ENCODE measurements at regions not wholly inside any gene's neighbourhood (a gene's known extent, or its start where the extent isn't known, plus 50 kb on each side); places are given as distances from the start of the nearest gene placed in this dataset.

DNA sequence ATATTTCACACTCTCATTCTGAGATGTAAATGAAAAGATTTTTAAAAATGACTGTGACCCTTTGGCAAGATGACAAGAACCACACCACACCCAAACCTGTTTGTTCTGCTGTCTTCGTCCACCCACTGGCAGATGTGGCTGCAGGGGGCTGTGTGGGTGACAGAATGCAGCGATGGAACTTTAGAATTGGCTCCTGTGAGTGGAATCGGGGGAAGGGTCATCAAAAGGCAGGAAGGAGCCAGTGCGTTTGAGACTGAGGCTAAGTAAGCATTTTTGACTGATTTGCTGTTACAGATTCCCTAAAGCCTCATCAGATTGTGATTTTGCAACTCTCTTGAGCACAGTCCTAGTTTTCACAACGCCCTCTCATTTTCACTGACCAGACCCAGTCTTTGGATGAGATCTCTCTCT lies 111.2 kb upstream of the ADGRL2 start:
- Mint-ChIP-seq H3K4me1 (ENCODE audit: low read depth, unreplicated experiment) (no peaks in the 10 kb centered on the region), H3K4me3 (ENCODE audit: unreplicated experiment) (no peak overlapping the region), H3K9me3 (ENCODE audit: unreplicated experiment) (peaks cover 11% of the 10 kb centered on the region), H3K36me3 (ENCODE audit: insufficient read depth, unreplicated experiment) (no peaks in the 10 kb centered on the region), H3K27ac (ENCODE audit: unreplicated experiment) (no peak overlapping the region), H3K27me3 (ENCODE audit: insufficient read depth, unreplicated experiment) (no peaks in the 10 kb centered on the region)
- intact Hi-C loops (cut with micrococcal nuclease; ENCODE audit: unreplicated experiment): no loop called here
- no peaks in the 10 kb centered on the region for H3K36me3 ChIP-seq (ENCODE audit: control insufficient read depth, insufficient read depth, low read length)
- no TSS peak for BruUV-seq (replicated peaks)
- ChIA-PET CTCF (no interaction called here), POLR2A (no interaction called here)
- no peak for DNase-seq
- no peak for TF ChIP-seq CTCF (IDR thresholded peaks at IDR 0.05; ENCODE audit: insufficient read depth in 1 of 2, low read depth in 1 of 2, low read length in 1 of 2, severe bottlenecking in 1 of 2, unreplicated experiment in 1 of 2)
- H3K27me3 ChIP-seq (replicated peaks; ENCODE audit: control insufficient read depth, insufficient read depth, low read length): no peaks in the 10 kb centered on the region
- H3K4me3 ChIP-seq (ENCODE audit: low read depth, low read length): no peak overlapping the region
- no peaks in the 10 kb centered on the region for H3K9me3 ChIP-seq
- H3K4me1 ChIP-seq: no peaks in the 10 kb centered on the region

DNA sequence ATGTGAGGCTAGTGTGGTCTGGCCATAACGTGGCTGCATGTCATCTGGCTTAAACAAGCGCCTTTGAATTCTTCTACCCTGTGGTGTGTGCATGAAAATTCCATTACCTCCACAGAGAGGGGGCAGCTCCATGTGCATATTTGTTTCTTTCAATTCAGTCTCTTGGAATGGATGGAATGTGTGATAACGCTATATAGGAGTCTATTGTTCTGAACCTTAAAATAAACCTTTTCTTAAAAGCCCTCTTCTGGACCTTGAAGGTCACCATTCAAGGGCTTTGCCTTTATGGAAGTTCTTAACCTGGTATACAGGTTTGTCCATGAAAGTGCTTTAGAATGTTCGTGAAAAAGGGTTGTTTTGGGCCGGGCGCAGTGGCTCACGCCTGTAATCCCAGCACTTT lies 118.2 kb upstream of the ADGRL2 start:
- BruUV-seq (replicated peaks): no TSS peak
- Mint-ChIP-seq H3K4me1 (ENCODE audit: low read depth, unreplicated experiment) (peaks cover 16% of the 10 kb centered on the region), H3K4me3 (ENCODE audit: unreplicated experiment) (no peak overlapping the region), H3K27ac (ENCODE audit: unreplicated experiment) (peak overlapping the region; percentile 40), H3K36me3 (ENCODE audit: insufficient read depth, unreplicated experiment) (no peaks in the 10 kb centered on the region), H3K9me3 (ENCODE audit: unreplicated experiment) (peaks cover 11% of the 10 kb centered on the region), H3K27me3 (ENCODE audit: insufficient read depth, unreplicated experiment) (no peaks in the 10 kb centered on the region)
- Histone ChIP-seq H3K9me3 (no peaks in the 10 kb centered on the region), H3K27me3 (replicated peaks; ENCODE audit: control insufficient read depth, insufficient read depth, low read length) (no peaks in the 10 kb centered on the region), H3K4me1 (peaks cover 38% of the 10 kb centered on the region), H3K36me3 (ENCODE audit: control insufficient read depth, insufficient read depth, low read length) (no peaks in the 10 kb centered on the region), H3K4me3 (ENCODE audit: low read depth, low read length) (no peak overlapping the region)
- TF ChIP-seq CTCF (IDR thresholded peaks at IDR 0.05; ENCODE audit: insufficient read depth in 1 of 2, low read depth in 1 of 2, low read length in 1 of 2, severe bottlenecking in 1 of 2, unreplicated experiment in 1 of 2): no peak
- CTCF ChIA-PET: no interaction called here
- intact Hi-C loops (cut with micrococcal nuclease; ENCODE audit: unreplicated experiment): no loop called here
- DNase-seq: peak; percentile 17 to 34
- POLR2A ChIA-PET: no interaction called here

DNA sequence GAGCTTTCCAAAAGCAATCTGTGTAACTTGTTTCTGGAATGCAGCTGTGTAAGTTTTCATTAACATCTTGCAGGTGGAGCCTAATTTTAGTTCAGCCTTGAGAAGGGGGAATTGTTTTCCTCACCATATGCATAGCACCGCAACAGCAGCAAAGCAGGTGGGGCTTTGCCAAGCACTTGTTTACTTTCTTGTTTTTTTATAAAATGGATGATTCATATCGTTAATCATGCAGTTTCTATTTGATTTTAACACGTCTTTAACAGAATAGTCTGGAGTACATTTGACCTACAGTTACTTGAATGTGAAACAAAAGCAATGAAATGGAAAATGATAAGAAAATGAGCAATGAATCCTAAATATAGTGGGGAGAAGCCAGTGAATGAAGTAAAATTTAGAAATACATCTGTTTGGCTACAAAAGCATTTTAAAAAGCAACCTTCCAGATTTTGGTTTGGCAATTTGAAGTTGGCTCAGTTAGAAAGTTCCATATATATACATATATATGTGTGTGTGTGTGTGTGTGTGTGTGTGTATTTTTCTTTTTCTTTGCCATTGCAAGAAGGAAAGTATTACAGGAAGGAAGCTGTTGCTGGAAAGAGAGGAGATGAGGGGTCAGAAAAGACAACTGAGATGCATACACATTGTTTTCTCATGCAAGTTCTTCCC lies 119.0 kb upstream of the ADGRL2 start:
- H3K4me1 ChIP-seq: peaks cover 38% of the 10 kb centered on the region
- no peaks in the 10 kb centered on the region for H3K9me3 ChIP-seq
- no peak overlapping the region for H3K4me3 ChIP-seq (ENCODE audit: low read depth, low read length)
- Mint-ChIP-seq H3K9me3 (ENCODE audit: unreplicated experiment) (peaks cover 8% of the 10 kb centered on the region), H3K4me3 (ENCODE audit: unreplicated experiment) (peak overlapping the region; percentile 18), H3K36me3 (ENCODE audit: insufficient read depth, unreplicated experiment) (no peaks in the 10 kb centered on the region), H3K27me3 (ENCODE audit: insufficient read depth, unreplicated experiment) (no peaks in the 10 kb centered on the region), H3K27ac (ENCODE audit: unreplicated experiment) (peak overlapping the region; percentile 40), H3K4me1 (ENCODE audit: low read depth, unreplicated experiment) (peaks cover 16% of the 10 kb centered on the region)
- TF ChIP-seq CTCF (IDR thresholded peaks at IDR 0.05; ENCODE audit: insufficient read depth in 1 of 2, low read depth in 1 of 2, low read length in 1 of 2, severe bottlenecking in 1 of 2, unreplicated experiment in 1 of 2): no peak
- ChIA-PET POLR2A (no interaction called here), CTCF (no interaction called here)
- DNase-seq: no peak
- BruUV-seq (replicated peaks): no TSS peak
- no peaks in the 10 kb centered on the region for H3K27me3 ChIP-seq (replicated peaks; ENCODE audit: control insufficient read depth, insufficient read depth, low read length)
- intact Hi-C loops (cut with micrococcal nuclease; ENCODE audit: unreplicated experiment): no loop called here
- H3K36me3 ChIP-seq (ENCODE audit: control insufficient read depth, insufficient read depth, low read length): no peaks in the 10 kb centered on the region

Data from Caco-2 (cell line).